HG03442 (cell line): ENCODE measurements at regions not wholly inside any gene's neighbourhood (a gene's known extent, or its start where the extent isn't known, plus 50 kb on each side); places are given as distances from the start of the nearest gene placed in this dataset.

Experiments
- ATAC-seq: cut with Tn5 transposase; IDR thresholded peaks from one replicate; pipeline ENCODE4 v1.9.1; 2021; ENCODE audit warnings: mild to moderate bottlenecking, moderate library complexity; ENCODE audit not compliant: unreplicated experiment

- no peak for ATAC-seq
Measured at GRCh38 chr6:147063469-147064031, 140.7 kb upstream of the STXBP5 start.

GRCh38 chr6:147065786-147066185 is 138.4 kb upstream of the STXBP5 start:
- no peak for ATAC-seq

DNA sequence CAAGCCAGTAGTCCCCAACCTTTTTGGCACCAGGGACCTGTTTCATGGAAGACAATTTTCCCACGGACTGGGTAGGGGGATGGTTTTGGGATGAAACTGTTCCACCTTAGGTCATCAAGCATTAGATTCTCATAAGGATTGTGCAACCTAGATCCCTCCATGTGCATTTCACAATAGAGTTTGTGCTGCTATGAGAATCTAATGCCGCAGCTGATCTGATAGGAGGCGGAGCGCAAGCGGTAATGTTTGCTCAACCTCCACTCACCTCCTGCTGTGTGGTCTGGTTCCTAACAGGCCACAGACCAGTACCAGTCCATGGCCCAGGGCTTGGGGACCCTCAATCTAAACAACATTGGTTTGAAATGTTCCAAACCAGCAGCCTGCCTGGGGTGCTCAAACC is 137.0 kb upstream of the STXBP5 start:
- ATAC-seq, result no peak

DNA sequence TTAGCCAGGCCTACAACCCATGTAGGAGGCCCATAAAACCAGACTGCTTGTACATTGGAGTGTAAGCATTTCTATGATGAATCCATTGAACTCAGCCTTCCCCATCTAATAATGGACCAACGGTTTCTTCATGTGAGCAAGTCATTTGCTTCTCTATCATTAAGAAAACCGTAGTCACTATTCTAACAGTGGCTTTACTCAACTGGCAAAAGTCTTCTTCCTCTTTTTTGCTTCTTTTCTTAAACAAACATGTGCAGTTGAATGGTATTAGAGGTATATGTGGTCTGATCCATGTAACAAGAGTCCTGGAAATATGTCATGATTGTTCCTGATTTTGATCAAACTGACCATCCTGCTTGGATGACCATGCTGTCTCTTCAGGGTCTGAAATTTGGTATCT is 132.4 kb upstream of the STXBP5 start:
- ATAC-seq, result no peak

DNA sequence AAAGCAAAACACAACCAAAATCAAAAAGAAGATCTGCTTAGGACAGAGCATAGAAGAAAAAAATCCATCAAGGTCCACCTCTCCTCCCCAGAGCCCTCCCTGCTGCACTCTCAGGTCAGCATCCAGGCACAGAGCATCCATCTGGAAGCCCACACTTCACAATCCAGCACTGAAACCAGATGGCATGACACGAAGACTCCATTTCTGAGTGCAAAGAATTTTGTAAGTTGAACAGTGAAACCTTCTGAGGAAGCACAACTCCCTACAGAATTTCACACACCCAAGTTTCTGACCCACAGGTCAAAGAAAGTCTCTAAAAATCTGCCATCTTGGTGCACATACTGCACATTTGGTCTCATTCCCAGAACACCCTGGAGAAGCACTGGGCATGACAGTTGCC is 128.8 kb upstream of the STXBP5 start:
- ATAC-seq, result no peak

DNA sequence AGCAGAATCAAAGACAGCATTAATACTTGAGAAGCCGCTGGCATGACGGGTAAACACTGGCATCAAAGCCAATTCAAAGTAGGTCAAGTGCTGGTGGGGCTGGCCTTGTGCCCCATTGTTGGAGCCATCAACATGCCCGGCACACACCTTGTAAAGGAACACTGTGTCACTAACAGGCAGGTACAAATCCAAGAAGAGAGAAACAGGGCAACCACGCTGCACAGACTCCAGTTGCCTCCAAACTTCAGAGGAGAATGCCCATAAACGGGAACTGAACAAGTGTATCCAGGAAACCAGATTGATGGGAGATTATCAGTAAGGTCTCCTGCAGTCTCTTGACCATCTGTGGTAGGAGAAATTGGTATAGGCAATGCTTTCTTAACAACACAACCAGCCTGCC is 127.0 kb upstream of the STXBP5 start:
- ATAC-seq, result no peak

- no peak for ATAC-seq
Measured at GRCh38 chr6:147078106-147078505, 126.1 kb upstream of the STXBP5 start.

DNA sequence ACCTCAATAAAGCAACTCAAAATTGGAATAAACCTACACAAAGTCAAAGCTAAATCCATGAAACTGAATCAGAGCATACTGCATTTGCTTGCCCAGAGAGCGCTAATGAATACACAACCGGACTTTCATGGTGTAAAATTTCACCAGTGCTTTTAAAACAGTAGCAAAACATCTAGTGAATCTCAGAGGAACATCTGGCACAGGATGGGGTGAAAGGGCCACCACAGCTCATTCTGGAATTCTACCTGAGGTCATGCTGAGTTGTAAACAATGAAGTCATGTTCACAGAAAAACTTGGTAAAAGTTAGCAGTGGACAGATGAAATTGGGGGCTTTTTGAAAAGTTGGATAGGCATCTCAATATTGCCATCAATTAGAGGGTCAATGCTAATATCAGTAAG is 125.6 kb upstream of the STXBP5 start:
- ATAC-seq, result no peak

- ATAC-seq, result no peak
Measured at GRCh38 chr6:147080225-147080624, 124.0 kb upstream of the STXBP5 start.

DNA sequence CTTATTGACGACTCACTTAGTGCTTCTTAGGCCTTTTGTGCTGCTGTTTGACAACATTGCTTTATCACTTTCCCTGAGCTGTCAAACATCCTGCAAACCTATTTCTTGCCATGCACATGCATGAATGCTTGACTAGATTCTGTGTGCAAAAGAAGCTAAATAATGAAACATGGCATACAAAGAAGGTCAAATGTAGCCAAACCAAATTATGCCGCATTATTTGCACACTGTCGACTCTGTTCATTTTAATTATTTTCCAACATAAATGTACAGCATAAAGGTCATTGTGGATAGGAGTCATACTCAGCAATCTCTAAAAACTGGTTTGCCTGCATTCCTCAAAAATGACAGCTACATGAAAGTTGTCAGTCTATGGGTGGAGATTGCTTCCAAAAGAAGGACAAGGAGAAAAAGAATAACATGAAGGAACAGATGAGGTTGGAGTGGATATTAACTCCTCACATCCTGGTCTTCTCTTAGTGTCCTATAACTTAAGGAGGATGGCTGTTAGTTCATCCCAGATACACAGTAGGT is 123.1 kb upstream of the STXBP5 start:
- no peak for ATAC-seq

DNA sequence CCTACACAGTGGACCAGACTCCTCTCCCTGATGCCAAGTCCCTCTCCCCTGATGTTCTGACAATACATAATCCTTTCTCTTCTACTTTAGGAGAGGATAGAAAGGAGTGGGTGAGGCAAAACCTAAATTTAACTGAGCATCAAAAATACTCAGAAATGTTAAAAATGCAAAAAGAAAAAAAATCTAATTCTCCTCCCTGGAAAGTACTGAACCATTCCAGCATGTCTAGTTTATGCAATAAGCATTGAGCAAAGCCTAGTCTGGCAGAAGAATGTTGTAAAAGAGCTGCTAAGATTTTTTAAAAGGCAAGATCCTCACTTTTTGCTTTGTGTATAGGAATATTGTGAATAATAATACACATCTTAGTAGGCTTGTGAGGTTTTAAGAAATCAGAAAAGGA is 116.6 kb upstream of the STXBP5 start:
- ATAC-seq, result no peak

DNA sequence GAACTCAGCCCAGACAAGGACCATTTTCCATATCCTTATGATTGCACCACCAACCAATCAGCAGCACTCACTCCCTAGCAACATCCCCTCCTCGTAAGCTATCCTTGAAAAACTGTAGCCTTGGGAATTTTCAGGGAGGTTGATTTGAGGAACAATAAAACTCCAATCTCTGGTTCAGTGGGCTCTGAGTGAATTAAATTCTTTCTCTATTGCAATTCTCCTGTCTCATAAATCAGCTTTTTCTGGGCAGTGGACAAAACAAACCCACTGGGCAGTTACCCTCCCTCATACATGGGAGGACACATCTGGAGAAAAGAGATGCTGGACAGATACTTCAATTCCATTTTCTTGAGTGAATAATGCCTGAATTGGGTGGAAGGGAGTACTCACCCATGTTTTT is 115.4 kb upstream of the STXBP5 start:
- no peak for ATAC-seq

DNA sequence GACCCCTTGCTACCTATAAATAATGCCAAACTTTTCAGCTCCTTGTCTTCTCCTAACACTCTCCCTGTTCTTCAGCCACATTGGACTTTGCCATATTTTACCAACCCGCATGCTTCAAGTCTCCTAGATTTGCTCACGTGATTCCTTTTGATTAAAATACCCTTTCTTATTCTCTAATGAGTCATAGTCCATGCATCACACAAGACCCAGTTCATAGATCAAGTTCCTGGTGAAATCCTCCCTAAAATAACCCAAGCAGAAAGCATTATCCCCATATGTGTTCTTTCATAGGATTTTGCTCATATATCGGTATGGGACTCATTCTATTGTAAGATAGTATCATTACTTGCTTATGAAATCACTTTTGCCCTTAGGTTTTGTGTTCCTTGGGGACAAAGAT is 108.9 kb upstream of the STXBP5 start:
- no peak for ATAC-seq

GRCh38 chr6:147099974-147100373 is 104.2 kb upstream of the STXBP5 start:
- no peak for ATAC-seq

- no peak for ATAC-seq
Measured at GRCh38 chr6:147103007-147103406, 101.2 kb upstream of the STXBP5 start.

DNA sequence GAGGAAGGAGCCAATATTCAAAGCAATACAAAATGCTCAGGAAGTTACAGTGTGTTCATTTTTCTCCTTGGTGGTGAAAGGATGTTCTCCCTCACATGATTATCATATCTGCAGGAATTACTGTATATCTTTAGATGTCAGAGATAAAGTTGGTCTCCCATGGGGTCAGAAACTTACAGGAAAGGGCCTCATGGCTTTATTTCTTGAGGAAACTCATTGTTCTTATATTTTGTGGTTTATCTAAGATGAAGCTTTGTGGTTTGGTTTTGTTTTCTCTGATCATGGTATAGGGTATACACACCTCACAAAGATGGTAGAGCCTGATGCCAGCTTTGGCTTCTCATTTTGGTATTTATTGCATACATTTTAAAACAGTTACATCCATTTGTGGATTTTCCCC is 100.5 kb upstream of the STXBP5 start:
- no peak for ATAC-seq

- no peak for ATAC-seq
Measured at GRCh38 chr6:147105786-147106185, 98.4 kb upstream of the STXBP5 start.

- no peak for ATAC-seq
Measured at GRCh38 chr6:147106759-147107401, 97.3 kb upstream of the STXBP5 start.

DNA sequence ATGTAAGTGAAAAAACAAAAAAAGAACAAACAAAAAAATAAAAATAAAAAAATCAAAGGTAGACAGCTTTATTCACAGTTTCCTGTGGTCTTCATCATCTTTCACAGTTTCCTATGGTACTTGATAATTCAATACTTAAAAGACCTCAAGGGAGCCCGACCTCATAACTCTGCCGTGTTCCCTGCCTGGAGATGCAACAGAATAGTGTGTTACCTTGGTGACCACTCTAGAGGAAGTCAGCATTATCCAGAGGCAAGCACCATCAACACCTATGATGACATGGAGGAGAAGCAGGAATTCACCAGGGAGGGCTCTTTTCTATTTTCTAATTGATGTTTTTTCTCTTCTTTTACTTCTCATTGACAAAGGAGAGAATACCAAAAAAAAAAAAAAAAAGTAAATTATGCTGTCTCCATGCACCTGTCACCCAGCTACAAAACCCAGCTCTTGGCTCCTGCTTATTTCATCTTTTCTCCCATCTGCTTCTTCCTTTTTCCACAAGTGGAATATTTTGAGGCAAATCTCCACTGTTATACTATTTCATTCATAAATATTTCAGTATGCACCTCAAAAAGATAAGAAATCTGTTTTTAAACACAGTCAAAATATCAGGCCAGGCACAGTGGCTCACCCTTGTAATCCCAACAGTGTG is 95.8 kb upstream of the STXBP5 start:
- no peak for ATAC-seq

GRCh38 chr6:147109707-147110106 is 94.5 kb upstream of the STXBP5 start:
- no peak for ATAC-seq

GRCh38 chr6:147116056-147116455 is 88.2 kb upstream of the STXBP5 start:
- ATAC-seq, result no peak

GRCh38 chr6:147117011-147117410 is 87.2 kb upstream of the STXBP5 start:
- no peak for ATAC-seq
